ENCODE measurements at regions not wholly inside any gene's neighbourhood (a gene's known extent, or its start where the extent isn't known, plus 50 kb on each side); places are given as distances from the start of the nearest gene placed in this dataset.

- H3K4me3 ChIP-seq (ENCODE audit: control insufficient read depth, low read depth, low read length), result no peak overlapping the region
- TF ChIP-seq, protein P1, sequence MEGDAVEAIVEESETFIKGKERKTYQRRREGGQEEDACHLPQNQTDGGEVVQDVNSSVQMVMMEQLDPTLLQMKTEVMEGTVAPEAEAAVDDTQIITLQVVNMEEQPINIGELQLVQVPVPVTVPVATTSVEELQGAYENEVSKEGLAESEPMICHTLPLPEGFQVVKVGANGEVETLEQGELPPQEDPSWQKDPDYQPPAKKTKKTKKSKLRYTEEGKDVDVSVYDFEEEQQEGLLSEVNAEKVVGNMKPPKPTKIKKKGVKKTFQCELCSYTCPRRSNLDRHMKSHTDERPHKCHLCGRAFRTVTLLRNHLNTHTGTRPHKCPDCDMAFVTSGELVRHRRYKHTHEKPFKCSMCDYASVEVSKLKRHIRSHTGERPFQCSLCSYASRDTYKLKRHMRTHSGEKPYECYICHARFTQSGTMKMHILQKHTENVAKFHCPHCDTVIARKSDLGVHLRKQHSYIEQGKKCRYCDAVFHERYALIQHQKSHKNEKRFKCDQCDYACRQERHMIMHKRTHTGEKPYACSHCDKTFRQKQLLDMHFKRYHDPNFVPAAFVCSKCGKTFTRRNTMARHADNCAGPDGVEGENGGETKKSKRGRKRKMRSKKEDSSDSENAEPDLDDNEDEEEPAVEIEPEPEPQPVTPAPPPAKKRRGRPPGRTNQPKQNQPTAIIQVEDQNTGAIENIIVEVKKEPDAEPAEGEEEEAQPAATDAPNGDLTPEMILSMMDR (IDR thresholded peaks at IDR 0.05; ENCODE audit: control insufficient read depth, insufficient read depth, low read depth, low read length, missing control alignments), result no peak
- DNase-seq (ENCODE audit: low read depth), result no peak
These were observed 364.5 kb downstream of the MTRR start for GRCh38 chr5:8233479-8233878.

- TF ChIP-seq, protein P1 (IDR thresholded peaks at IDR 0.05; ENCODE audit: control insufficient read depth, insufficient read depth, low read depth, low read length, missing control alignments), result no peak
- H3K4me3 ChIP-seq (ENCODE audit: control insufficient read depth, low read depth, low read length), result no peak overlapping the region
- no peak for DNase-seq (ENCODE audit: low read depth)
These were observed 365.3 kb downstream of the MTRR start for GRCh38 chr5:8234179-8234770.

DNA sequence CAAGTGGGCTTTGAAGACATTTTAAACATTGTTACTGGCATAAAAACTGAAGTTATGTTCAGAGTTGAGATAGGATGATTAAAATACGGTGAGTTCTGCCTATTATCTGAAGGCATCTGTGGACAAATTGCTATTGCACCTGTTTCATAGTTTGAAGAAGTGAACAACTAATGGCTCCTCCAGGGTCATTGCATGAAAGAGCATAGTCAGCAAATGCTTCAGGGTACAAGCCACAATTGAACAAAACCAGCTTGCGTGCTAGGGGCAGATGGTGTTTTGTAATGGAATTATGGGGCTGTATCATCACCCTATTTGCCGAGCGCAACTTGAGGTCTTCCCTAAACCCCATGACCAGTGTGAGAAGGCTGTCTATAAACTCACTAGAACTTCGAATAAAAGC, 369.1 kb downstream of the MTRR start:
- TF ChIP-seq, protein P1 (IDR thresholded peaks at IDR 0.05; ENCODE audit: control insufficient read depth, insufficient read depth, low read depth, low read length, missing control alignments), result no peak
- no peak overlapping the region for H3K4me3 ChIP-seq (ENCODE audit: control insufficient read depth, low read depth, low read length)
- no peak for DNase-seq (ENCODE audit: low read depth)

DNA sequence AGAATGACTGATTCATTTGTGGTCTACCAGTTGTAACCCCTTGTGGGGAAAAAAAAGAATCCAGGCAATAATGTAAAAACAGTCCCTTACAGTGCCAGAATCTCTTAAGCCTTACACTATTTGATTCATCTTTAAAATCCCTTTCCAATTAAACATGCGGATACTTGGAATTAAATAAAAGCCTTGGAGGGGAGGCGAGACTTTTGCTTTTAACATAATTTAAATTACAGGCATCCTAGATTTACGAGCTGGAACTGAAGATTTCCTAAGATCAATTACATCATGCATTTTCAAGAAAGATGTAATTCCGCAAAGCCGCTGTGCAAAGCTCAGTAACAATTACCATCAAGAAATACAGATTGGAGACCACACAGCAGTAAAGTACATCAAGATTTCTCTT, 370.2 kb downstream of the MTRR start:
- H3K4me3 ChIP-seq (ENCODE audit: control insufficient read depth, low read depth, low read length), result no peak overlapping the region
- DNase-seq (ENCODE audit: low read depth), result no peak
- TF ChIP-seq, protein P1 (IDR thresholded peaks at IDR 0.05; ENCODE audit: control insufficient read depth, insufficient read depth, low read depth, low read length, missing control alignments), result no peak

GRCh38 chr5:8239646-8240045, 370.7 kb downstream of the MTRR start:
- no peak overlapping the region for H3K4me3 ChIP-seq (ENCODE audit: control insufficient read depth, low read depth, low read length)
- TF ChIP-seq, protein P1 (IDR thresholded peaks at IDR 0.05; ENCODE audit: control insufficient read depth, insufficient read depth, low read depth, low read length, missing control alignments), result no peak
- no peak for DNase-seq (ENCODE audit: low read depth)

DNA sequence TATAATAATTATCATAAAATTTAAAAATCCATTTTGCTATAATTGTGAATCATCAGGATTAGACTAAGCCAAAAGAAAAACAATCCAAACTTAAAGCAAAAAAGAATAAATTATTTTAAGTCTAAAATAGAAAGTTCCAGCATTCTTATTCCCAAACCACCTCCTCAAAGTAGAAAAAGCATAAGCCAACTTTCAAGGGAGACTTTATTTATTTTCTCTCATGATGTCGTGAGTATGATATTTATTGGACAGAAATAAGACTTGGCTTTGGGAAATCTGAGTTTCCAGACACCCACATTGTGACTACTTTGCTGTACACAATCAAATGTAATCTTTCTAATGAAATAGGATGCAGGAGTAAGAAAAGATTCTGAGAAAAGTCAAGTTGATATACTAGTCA, 372.1 kb downstream of the MTRR start:
- H3K4me3 ChIP-seq (ENCODE audit: control insufficient read depth, low read depth, low read length), result no peak overlapping the region
- TF ChIP-seq, protein P1 (IDR thresholded peaks at IDR 0.05; ENCODE audit: control insufficient read depth, insufficient read depth, low read depth, low read length, missing control alignments), result no peak
- DNase-seq (ENCODE audit: low read depth), result no peak

GRCh38 chr5:8241558-8241957, 372.6 kb downstream of the MTRR start:
- TF ChIP-seq, protein P1 (IDR thresholded peaks at IDR 0.05; ENCODE audit: control insufficient read depth, insufficient read depth, low read depth, low read length, missing control alignments), result no peak
- DNase-seq (ENCODE audit: low read depth), result no peak
- H3K4me3 ChIP-seq (ENCODE audit: control insufficient read depth, low read depth, low read length), result no peak overlapping the region
